ENCODE measurements at regions not wholly inside any gene's neighbourhood (a gene's known extent, or its start where the extent isn't known, plus 50 kb on each side); places are given as distances from the start of the nearest gene placed in this dataset.

DNA sequence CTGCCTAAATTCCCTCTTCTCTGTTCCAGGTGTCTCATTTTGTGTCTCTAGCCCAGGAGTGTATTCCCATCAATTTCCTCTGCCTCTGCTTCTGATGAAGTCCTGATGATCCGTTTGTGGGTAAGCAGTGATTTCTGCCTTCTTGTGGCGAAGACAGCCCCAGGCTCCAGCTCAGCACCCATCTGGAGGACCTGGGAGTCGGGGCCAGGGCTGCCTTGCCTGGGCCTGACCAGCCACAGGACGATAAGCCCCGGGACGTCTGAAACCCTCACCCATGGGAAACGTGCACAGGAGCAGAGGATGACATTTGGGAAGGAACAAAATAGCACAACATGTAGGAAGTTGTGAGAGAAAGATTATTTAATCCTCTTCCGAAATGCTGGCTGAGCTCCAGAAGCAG is 206.9 kb downstream of the FBXO15 start:
- H3K27ac Mint-ChIP-seq = no peak overlapping the region
- DNase-seq (ENCODE audit: low spot score, unreplicated experiment) = no peak
- TF ChIP-seq, protein P1, sequence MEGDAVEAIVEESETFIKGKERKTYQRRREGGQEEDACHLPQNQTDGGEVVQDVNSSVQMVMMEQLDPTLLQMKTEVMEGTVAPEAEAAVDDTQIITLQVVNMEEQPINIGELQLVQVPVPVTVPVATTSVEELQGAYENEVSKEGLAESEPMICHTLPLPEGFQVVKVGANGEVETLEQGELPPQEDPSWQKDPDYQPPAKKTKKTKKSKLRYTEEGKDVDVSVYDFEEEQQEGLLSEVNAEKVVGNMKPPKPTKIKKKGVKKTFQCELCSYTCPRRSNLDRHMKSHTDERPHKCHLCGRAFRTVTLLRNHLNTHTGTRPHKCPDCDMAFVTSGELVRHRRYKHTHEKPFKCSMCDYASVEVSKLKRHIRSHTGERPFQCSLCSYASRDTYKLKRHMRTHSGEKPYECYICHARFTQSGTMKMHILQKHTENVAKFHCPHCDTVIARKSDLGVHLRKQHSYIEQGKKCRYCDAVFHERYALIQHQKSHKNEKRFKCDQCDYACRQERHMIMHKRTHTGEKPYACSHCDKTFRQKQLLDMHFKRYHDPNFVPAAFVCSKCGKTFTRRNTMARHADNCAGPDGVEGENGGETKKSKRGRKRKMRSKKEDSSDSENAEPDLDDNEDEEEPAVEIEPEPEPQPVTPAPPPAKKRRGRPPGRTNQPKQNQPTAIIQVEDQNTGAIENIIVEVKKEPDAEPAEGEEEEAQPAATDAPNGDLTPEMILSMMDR (IDR thresholded peaks at IDR 0.05; ENCODE audit: unreplicated experiment) = no peak
- no peaks in the 10 kb centered on the region for H3K36me3 Mint-ChIP-seq (ENCODE audit: insufficient read depth)
- no peaks in the 10 kb centered on the region for H3K9me3 Mint-ChIP-seq (ENCODE audit: low read depth)
- H3K27me3 Mint-ChIP-seq = peaks cover 11% of the 10 kb centered on the region
- H3K4me1 Mint-ChIP-seq (ENCODE audit: low read depth) = no peaks in the 10 kb centered on the region
- H3K4me3 Mint-ChIP-seq (ENCODE audit: low read depth) = no peak overlapping the region

DNA sequence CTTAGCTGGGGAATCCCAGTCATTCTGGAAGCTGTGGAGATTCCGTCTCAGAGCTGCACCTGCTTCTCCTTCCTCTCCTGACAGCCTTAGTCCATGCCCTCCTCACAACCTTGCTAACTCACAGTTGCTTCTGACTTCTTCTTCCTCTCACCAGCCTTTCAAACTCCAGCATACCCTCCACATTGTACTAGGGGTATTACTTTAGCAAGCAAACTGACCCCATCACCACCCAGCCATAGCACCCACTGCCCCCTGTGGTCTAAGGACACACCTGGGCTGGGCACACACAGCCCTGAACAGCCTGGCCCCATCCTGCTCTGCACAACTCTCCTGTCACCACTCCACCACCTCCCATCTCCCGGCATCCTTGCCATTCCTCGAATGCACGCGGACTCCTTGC is 208.2 kb downstream of the FBXO15 start:
- no peak overlapping the region for H3K4me3 Mint-ChIP-seq (ENCODE audit: low read depth)

DNA sequence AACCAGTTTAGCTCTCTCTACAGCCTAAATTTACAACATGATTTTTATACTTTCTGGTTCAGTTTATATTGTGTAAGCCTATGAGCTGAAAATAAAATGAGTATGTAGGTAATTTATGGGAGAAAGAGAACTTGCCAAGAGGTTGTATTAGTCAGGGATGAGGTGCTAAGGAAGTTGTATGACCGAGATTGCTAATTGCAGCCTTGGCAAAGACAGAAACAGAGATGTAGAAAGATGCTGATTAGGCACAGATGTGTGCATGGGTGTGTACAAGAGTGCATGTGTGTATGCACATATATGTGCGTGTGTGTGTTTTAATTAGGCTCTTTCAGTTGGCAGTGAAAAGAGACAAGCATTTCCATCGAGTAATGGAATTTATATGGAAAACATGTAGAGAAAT is 213.9 kb downstream of the FBXO15 start:
- Mint-ChIP-seq H3K27ac (no peak overlapping the region), H3K27me3 (peaks cover 4% of the 10 kb centered on the region), H3K4me1 (ENCODE audit: low read depth) (peaks cover 1% of the 10 kb centered on the region), H3K4me3 (ENCODE audit: low read depth) (no peak overlapping the region), H3K36me3 (ENCODE audit: insufficient read depth) (no peaks in the 10 kb centered on the region), H3K9me3 (ENCODE audit: low read depth) (no peaks in the 10 kb centered on the region)
- TF ChIP-seq, protein P1 (IDR thresholded peaks at IDR 0.05; ENCODE audit: unreplicated experiment) = no peak
- DNase-seq (ENCODE audit: low spot score, unreplicated experiment) = no peak

More for the DNA sequence above, 208.2 kb downstream of the FBXO15 start:
- TF ChIP-seq, protein P1 (IDR thresholded peaks at IDR 0.05; ENCODE audit: unreplicated experiment) = no peak
- peaks cover 11% of the 10 kb centered on the region for H3K27me3 Mint-ChIP-seq
- H3K27ac Mint-ChIP-seq = no peak overlapping the region
- H3K9me3 Mint-ChIP-seq (ENCODE audit: low read depth) = no peaks in the 10 kb centered on the region
- no peak for DNase-seq (ENCODE audit: low spot score, unreplicated experiment)
- H3K4me1 Mint-ChIP-seq (ENCODE audit: low read depth) = no peaks in the 10 kb centered on the region
- no peaks in the 10 kb centered on the region for H3K36me3 Mint-ChIP-seq (ENCODE audit: insufficient read depth)

DNA sequence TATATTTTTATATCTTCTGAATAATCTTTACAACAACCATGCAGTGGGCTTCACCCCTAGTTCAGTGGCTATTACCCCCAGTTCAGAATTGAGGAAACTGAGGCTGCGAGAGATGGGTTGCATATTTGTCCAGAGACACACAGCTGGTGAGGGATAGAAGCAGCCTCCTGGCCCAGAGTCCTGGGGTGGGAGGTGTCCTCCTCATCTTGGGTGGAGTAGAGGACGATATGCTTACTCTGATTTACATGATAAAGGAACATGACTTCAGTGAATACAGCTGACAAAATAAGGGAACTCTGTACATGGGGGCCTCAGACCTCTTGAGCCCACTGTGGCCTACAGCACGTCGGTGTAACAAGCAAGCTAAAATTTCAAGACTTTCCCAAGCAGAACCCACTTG is 214.7 kb downstream of the FBXO15 start:
- H3K36me3 Mint-ChIP-seq (ENCODE audit: insufficient read depth) = no peaks in the 10 kb centered on the region
- DNase-seq (ENCODE audit: low spot score, unreplicated experiment) = no peak
- peaks cover 1% of the 10 kb centered on the region for H3K4me1 Mint-ChIP-seq (ENCODE audit: low read depth)
- H3K27ac Mint-ChIP-seq = no peak overlapping the region
- no peak overlapping the region for H3K4me3 Mint-ChIP-seq (ENCODE audit: low read depth)
- H3K27me3 Mint-ChIP-seq = peaks cover 4% of the 10 kb centered on the region
- no peaks in the 10 kb centered on the region for H3K9me3 Mint-ChIP-seq (ENCODE audit: low read depth)
- TF ChIP-seq, protein P1 (IDR thresholded peaks at IDR 0.05; ENCODE audit: unreplicated experiment) = no peak

DNA sequence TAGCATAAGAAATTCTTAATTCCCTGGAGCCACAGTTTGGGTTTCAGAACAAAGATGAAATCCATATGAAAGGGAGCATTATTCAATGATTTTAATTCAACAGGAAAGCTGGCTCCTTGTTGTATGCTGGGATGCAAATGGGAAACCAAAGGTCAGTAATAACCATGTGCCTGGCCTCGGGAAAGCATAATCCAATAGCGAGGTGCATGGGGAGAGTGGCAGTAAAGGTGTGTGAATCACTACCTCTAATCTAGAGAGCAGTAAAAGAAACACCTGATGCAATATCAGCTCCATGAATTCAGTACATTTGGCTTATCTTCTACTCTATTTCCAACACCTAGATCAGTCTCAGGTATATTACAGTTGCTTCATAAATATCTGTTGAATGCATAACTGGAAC is 220.1 kb downstream of the FBXO15 start:
- Mint-ChIP-seq H3K9me3 (ENCODE audit: low read depth) (no peaks in the 10 kb centered on the region), H3K36me3 (ENCODE audit: insufficient read depth) (no peaks in the 10 kb centered on the region), H3K27ac (no peak overlapping the region)

More for the DNA sequence above, 220.1 kb downstream of the FBXO15 start:
- TF ChIP-seq, protein P1 (IDR thresholded peaks at IDR 0.05; ENCODE audit: unreplicated experiment) = no peak
- H3K4me3 Mint-ChIP-seq (ENCODE audit: low read depth) = no peak overlapping the region
- DNase-seq (ENCODE audit: low spot score, unreplicated experiment) = no peak
- no peaks in the 10 kb centered on the region for H3K4me1 Mint-ChIP-seq (ENCODE audit: low read depth)
- no peaks in the 10 kb centered on the region for H3K27me3 Mint-ChIP-seq

All from progenitor cell of endocrine pancreas (in vitro differentiated cells).